ENCODE measurements at regions not wholly inside any gene's neighbourhood (a gene's known extent, or its start where the extent isn't known, plus 50 kb on each side); places are given as distances from the start of the nearest gene placed in this dataset.

DNA sequence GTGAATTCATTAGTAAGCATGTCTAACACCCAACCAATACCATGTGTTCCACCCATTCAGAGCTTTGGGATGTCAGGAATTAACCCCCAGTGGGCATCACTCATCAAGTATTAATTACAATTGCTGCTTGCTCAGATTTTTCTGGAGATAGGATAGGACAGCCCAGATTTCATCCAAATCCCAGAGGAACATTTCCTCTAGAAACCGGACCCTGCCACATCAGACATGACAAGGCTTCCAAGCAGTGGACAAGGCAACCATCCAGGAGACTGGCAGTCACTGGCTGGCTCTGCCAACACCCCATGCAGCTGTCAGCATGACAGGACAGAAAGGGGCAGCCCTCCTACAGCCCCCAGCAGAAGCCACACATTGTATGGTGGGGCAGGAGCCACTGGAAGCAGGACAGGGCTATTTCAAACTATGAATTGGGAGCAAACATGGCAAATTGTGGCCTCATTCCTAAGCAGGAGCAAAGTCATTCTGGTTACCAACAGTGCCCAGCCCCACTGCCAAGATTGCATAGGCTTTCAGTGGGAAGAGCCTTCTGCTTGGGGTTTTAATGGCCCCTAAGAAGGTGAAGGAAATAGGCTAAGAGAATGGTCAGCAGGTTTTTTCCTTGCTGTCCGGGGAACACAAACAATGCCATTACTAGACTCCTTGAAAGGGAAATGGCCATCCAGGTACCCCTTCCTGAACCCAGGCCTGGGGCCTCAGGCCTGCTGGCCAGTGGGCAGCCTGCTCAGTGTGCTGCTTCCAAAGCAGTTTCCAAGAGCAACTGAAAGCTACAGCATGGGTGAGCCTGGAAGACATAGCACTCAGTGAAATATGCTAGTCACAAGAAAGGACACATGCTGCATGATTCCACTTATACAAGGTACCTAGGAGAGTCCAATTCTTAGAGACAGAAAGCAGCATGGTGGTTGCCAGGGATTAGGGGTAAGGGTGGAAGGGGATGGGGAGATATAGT is 294.7 kb upstream of the SLC30A5 start:
- intact Hi-C loops (cut with micrococcal nuclease), result no loop called here
- Histone ChIP-seq H3K4me2 (replicated peaks; ENCODE audit: low read depth, low read length, poor library complexity, severe bottlenecking) (no peak overlapping the region), H3K9me3 (ENCODE audit: control extremely low read depth in 1 of 3, control insufficient read depth in 2 of 3, insufficient read depth in 1 of 3, low read length in 2 of 3) (peaks cover 0 to 3% (median 0%) of the 10 kb centered on the region in 3 donors), H3K79me2 (ENCODE audit: control insufficient read depth, insufficient read depth, low read length) (no peaks in the 10 kb centered on the region), H3K27ac (ENCODE audit: low read length in 2 of 2) (no peak overlapping the region), H3K9ac (ENCODE audit: low read length) (no peak overlapping the region), H3K4me1 (ENCODE audit: control insufficient read depth in 2 of 2, insufficient read depth in 2 of 2, low read length in 2 of 2) (no peaks in the 10 kb centered on the region), H3K27me3 (replicated peaks in 1 of 4; ENCODE audit: control extremely low read depth in 1 of 4, control insufficient read depth in 3 of 4, insufficient read depth in 4 of 4, low read length in 3 of 4) (peaks cover 0 to 6% (median 0%) of the 10 kb centered on the region in 4 experiments), H3K4me3 (ENCODE audit: control extremely low read depth in 1 of 5, extremely low read depth in 1 of 5, insufficient read depth in 1 of 5, low read depth in 2 of 5, low read length in 4 of 5) (no peak overlapping the region), H3K36me3 (replicated peaks in 1 of 2; ENCODE audit: control extremely low read depth in 1 of 2, control insufficient read depth in 1 of 2, extremely low read depth in 1 of 2, insufficient read depth in 2 of 2, low read length in 1 of 2) (no peaks in the 10 kb centered on the region), H4K20me1 (ENCODE audit: control insufficient read depth, insufficient read depth, low read length, poor library complexity, severe bottlenecking) (no peaks in the 10 kb centered on the region), H2AFZ (ENCODE audit: insufficient read depth, low read depth, low read length, poor library complexity, severe bottlenecking) (no peak overlapping the region)
- DNase-seq, result no peak
- peaks cover 10% of the 10 kb centered on the region for H3K27me3 Mint-ChIP-seq
- 100% methylated on average over 2 of the region's 2 CpGs for WGBS (ENCODE audit: insufficient coverage)
- H3K9me3 Mint-ChIP-seq (ENCODE audit: insufficient read depth), result peaks cover 4% of the 10 kb centered on the region
- POLR2A ChIA-PET, result no interaction called here
- CTCF ChIA-PET, result no interaction called here
- H3K4me3 Mint-ChIP-seq, result no peak overlapping the region
- TF ChIP-seq EZH2 (IDR thresholded peaks at IDR 0.05; ENCODE audit: borderline replicate concordance, insufficient read depth, low read depth, low read length, poor library complexity, severe bottlenecking), result no peak
- TF ChIP-seq, protein P1, sequence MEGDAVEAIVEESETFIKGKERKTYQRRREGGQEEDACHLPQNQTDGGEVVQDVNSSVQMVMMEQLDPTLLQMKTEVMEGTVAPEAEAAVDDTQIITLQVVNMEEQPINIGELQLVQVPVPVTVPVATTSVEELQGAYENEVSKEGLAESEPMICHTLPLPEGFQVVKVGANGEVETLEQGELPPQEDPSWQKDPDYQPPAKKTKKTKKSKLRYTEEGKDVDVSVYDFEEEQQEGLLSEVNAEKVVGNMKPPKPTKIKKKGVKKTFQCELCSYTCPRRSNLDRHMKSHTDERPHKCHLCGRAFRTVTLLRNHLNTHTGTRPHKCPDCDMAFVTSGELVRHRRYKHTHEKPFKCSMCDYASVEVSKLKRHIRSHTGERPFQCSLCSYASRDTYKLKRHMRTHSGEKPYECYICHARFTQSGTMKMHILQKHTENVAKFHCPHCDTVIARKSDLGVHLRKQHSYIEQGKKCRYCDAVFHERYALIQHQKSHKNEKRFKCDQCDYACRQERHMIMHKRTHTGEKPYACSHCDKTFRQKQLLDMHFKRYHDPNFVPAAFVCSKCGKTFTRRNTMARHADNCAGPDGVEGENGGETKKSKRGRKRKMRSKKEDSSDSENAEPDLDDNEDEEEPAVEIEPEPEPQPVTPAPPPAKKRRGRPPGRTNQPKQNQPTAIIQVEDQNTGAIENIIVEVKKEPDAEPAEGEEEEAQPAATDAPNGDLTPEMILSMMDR (IDR thresholded peaks at IDR 0.05), result no peak
- no peaks in the 10 kb centered on the region for H3K4me1 Mint-ChIP-seq
- no peak for ATAC-seq (ENCODE audit: low read depth)
- H3K27ac Mint-ChIP-seq, result no peak overlapping the region

DNA sequence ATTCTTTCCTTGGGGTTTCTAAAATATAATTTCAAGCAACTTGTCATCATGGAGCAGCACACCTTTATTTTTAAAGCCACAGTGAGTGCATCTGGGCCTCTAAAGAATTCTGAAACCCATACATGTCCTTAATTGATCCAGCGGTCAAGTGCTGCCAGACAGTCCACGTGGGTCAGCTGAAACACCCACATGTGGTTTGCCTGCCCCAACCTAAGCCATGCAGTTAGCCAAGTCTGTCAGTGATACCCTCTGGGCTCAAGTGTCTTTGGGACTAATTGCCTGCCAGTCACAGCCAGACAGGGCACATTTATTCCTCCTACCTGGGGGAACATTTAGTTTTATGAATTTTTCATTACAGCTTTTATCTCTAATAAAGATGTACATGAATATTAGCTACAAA is 291.4 kb upstream of the SLC30A5 start:
- no peak for ATAC-seq (ENCODE audit: low read depth)
- H4K20me1 ChIP-seq (ENCODE audit: control insufficient read depth, insufficient read depth, low read length, poor library complexity, severe bottlenecking), result no peaks in the 10 kb centered on the region
- DNase-seq, result no peak
- Mint-ChIP-seq H3K4me1 (no peaks in the 10 kb centered on the region), H3K27ac (no peak overlapping the region), H3K4me3 (no peak overlapping the region), H3K27me3 (peaks cover 5% of the 10 kb centered on the region), H3K9me3 (ENCODE audit: insufficient read depth) (peaks cover 4% of the 10 kb centered on the region)
- no peak overlapping the region for H3K4me3 ChIP-seq (ENCODE audit: control extremely low read depth in 1 of 5, extremely low read depth in 1 of 5, insufficient read depth in 1 of 5, low read depth in 2 of 5, low read length in 4 of 5)
- no peak overlapping the region for H2AFZ ChIP-seq (ENCODE audit: insufficient read depth, low read depth, low read length, poor library complexity, severe bottlenecking)
- H3K9ac ChIP-seq (ENCODE audit: low read length), result no peak overlapping the region
- H3K36me3 ChIP-seq (replicated peaks in 1 of 2; ENCODE audit: control extremely low read depth in 1 of 2, control insufficient read depth in 1 of 2, extremely low read depth in 1 of 2, insufficient read depth in 2 of 2, low read length in 1 of 2), result no peaks in the 10 kb centered on the region
- intact Hi-C loops (cut with micrococcal nuclease), result no loop called here
- no peak overlapping the region for H3K27ac ChIP-seq (ENCODE audit: low read length in 2 of 2)
- no peak overlapping the region for H3K4me2 ChIP-seq (replicated peaks; ENCODE audit: low read depth, low read length, poor library complexity, severe bottlenecking)
- ChIA-PET POLR2A (no interaction called here), CTCF (no interaction called here)
- peaks cover 0 to 8% (median 0%) of the 10 kb centered on the region in 4 experiments for H3K27me3 ChIP-seq (replicated peaks in 1 of 4; ENCODE audit: control extremely low read depth in 1 of 4, control insufficient read depth in 3 of 4, insufficient read depth in 4 of 4, low read length in 3 of 4)
- peaks cover 0 to 3% (median 0%) of the 10 kb centered on the region in 3 donors for H3K9me3 ChIP-seq (ENCODE audit: control extremely low read depth in 1 of 3, control insufficient read depth in 2 of 3, insufficient read depth in 1 of 3, low read length in 2 of 3)
- no peaks in the 10 kb centered on the region for H3K79me2 ChIP-seq (ENCODE audit: control insufficient read depth, insufficient read depth, low read length)
- no peaks in the 10 kb centered on the region for H3K4me1 ChIP-seq (ENCODE audit: control insufficient read depth in 2 of 2, insufficient read depth in 2 of 2, low read length in 2 of 2)
- WGBS (ENCODE audit: insufficient coverage), result 90% methylated on average over 2 of the region's 2 CpGs
- TF ChIP-seq, protein P1 (IDR thresholded peaks at IDR 0.05), result no peak
- no peak for TF ChIP-seq EZH2 (IDR thresholded peaks at IDR 0.05; ENCODE audit: borderline replicate concordance, insufficient read depth, low read depth, low read length, poor library complexity, severe bottlenecking)
